ENCODE measurements at regions not wholly inside any gene's neighbourhood (a gene's known extent, or its start where the extent isn't known, plus 50 kb on each side); places are given as distances from the start of the nearest gene placed in this dataset.

DNA sequence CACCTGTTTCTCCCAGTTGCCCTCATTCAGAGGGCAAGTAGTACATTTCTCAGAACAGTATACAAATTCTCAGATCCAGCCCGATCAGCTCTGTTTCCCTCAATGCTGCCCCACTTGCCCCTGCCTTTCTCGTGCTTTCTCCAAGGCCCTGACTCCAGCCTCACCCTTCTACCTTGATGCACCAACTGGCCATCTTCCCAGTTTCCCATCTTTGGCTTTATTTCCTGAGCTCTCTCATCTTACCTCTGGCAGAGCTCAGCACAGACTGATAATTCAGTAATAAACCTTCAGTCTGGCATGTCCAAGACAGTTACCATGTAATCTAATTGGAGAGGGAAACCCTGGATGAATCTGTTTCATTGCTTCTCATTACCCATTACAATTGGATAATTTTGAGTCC, 184.5 kb upstream of the ISX start:
- Mint-ChIP-seq H3K4me3 (no peak overlapping the region), H3K9me3 (peaks cover 4% of the 10 kb centered on the region), H3K4me1 (peaks cover 39% of the 10 kb centered on the region), H3K27ac (peak overlapping the region in 1 of 3 experiments; percentile 50), H3K36me3 (ENCODE audit: low read depth) (no peaks in the 10 kb centered on the region), H3K27me3 (ENCODE audit: low read depth) (peaks cover 6% of the 10 kb centered on the region)
- TF ChIP-seq, protein P1, sequence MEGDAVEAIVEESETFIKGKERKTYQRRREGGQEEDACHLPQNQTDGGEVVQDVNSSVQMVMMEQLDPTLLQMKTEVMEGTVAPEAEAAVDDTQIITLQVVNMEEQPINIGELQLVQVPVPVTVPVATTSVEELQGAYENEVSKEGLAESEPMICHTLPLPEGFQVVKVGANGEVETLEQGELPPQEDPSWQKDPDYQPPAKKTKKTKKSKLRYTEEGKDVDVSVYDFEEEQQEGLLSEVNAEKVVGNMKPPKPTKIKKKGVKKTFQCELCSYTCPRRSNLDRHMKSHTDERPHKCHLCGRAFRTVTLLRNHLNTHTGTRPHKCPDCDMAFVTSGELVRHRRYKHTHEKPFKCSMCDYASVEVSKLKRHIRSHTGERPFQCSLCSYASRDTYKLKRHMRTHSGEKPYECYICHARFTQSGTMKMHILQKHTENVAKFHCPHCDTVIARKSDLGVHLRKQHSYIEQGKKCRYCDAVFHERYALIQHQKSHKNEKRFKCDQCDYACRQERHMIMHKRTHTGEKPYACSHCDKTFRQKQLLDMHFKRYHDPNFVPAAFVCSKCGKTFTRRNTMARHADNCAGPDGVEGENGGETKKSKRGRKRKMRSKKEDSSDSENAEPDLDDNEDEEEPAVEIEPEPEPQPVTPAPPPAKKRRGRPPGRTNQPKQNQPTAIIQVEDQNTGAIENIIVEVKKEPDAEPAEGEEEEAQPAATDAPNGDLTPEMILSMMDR (IDR thresholded peaks at IDR 0.05; ENCODE audit: unreplicated experiment in 3 of 3), result no peak

DNA sequence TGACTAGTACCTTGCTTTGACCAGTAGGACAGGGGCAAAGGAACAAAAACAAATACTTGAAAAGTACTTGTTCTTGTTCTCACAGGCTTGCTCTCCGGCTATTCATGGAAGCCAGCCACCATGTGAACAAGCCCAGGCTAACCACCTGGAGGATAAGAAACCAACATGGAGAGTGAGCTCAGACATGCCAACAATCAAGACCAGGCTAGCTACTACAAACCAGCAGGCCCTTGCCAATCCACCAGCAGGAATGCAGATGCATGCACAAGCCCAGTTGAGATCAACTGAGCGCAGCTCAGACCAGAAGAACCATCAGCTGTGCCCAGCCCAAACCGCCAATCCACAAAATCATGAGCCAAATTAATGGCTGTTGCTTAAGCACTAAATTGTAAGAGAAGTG, 180.1 kb upstream of the ISX start:
- Mint-ChIP-seq H3K4me3 (no peak overlapping the region), H3K27me3 (ENCODE audit: low read depth) (peaks cover 6% of the 10 kb centered on the region), H3K27ac (no peak overlapping the region), H3K9me3 (peaks cover 13% of the 10 kb centered on the region), H3K4me1 (peaks cover 26% of the 10 kb centered on the region), H3K36me3 (ENCODE audit: low read depth) (peaks cover 1% of the 10 kb centered on the region)
- TF ChIP-seq, protein P1 (IDR thresholded peaks at IDR 0.05; ENCODE audit: unreplicated experiment in 3 of 3), result no peak

DNA sequence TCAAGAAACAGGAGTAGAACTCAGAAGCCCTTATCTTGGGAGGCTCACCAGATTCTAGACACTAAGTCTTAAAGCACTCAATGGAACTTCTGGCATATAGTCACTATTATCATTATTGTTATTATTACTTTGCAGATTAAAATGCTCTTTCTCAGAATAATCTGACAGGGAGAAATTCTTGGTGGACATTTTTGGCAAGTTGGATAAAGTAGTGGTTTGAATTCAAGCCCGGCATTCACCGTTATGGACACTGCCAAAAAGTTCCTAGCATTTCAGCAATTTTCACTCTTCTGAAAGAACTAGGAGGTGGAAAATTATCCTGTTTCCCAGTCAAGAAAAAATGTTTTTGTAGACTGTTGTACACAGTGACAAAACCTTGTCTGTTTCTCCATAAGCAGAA, 179.6 kb upstream of the ISX start:
- no peak overlapping the region for H3K27ac Mint-ChIP-seq
- H3K27me3 Mint-ChIP-seq (ENCODE audit: low read depth), result peaks cover 6% of the 10 kb centered on the region
- TF ChIP-seq, protein P1 (IDR thresholded peaks at IDR 0.05; ENCODE audit: unreplicated experiment in 3 of 3), result no peak
- peaks cover 3% of the 10 kb centered on the region for H3K36me3 Mint-ChIP-seq (ENCODE audit: low read depth)
- H3K4me1 Mint-ChIP-seq, result peaks cover 21% of the 10 kb centered on the region
- H3K9me3 Mint-ChIP-seq, result peaks cover 18% of the 10 kb centered on the region
- no peak overlapping the region for H3K4me3 Mint-ChIP-seq

DNA sequence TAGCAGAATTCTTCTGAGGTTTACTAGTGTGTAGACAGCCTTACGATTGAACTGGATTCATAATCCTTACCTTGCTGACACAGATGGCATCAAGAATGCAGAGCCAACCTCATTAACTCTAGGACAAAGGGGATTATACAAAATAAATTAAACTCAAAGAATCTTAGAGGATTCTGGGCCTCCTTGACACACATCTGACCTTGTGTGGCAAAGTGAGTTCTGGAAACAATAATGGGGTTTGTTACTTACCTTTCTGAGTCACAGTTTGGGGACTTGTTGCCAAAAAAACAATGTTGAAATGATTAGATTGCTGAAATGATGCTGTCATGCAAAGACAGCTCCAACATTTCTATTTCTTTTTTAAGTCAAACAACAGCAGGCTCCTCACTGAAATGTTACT, 179.1 kb upstream of the ISX start:
- Mint-ChIP-seq H3K9me3 (peaks cover 21% of the 10 kb centered on the region), H3K4me3 (no peak overlapping the region), H3K27ac (no peak overlapping the region), H3K4me1 (peaks cover 17% of the 10 kb centered on the region), H3K36me3 (ENCODE audit: low read depth) (peaks cover 3% of the 10 kb centered on the region), H3K27me3 (ENCODE audit: low read depth) (peaks cover 6% of the 10 kb centered on the region)
- TF ChIP-seq, protein P1 (IDR thresholded peaks at IDR 0.05; ENCODE audit: unreplicated experiment in 3 of 3), result no peak

DNA sequence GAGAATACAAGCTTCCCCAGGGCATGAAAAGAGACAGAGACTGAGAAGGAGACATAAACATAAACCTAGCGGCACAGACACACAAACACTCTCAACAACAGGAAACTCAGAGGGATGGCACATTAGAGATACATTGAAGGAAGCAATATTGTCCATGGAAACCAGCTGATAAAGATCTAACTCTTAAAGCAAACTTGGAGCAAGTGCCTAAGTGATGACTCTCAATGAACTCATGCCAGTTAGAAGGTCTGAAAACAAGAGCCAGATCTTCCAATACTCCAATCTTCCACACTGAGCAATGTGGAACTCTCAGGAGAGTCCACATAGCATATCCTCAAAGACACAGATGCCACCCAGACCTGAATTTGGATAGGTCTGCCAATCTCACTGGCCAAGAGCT, 168.8 kb upstream of the ISX start:
- Mint-ChIP-seq H3K9me3 (peaks cover 2% of the 10 kb centered on the region), H3K4me1 (no peaks in the 10 kb centered on the region), H3K4me3 (no peak overlapping the region), H3K27me3 (ENCODE audit: low read depth) (peaks cover 13% of the 10 kb centered on the region), H3K36me3 (ENCODE audit: low read depth) (no peaks in the 10 kb centered on the region), H3K27ac (no peak overlapping the region)
- TF ChIP-seq, protein P1 (IDR thresholded peaks at IDR 0.05; ENCODE audit: unreplicated experiment in 3 of 3), result no peak

DNA sequence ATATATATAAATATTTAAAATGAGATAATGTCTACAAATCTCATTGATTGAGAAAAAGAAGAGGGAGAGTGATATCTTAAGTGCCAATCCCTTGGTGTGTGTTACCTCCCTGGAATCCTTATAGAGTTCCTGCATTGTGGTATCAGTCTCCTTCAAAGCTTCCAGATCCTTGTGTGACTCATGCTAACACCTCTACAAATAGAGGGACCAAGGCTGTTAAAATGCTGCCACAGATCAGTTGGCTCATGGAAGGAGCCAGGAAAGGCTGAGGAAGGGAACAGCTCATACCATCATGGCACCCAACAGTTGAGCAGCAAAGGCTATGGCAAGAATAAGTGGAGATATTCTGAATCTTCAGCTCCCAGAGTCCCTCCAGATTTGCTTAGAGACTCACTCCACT, 163.6 kb upstream of the ISX start:
- H3K4me1 Mint-ChIP-seq, result no peaks in the 10 kb centered on the region
- H3K9me3 Mint-ChIP-seq, result no peaks in the 10 kb centered on the region

More for the DNA sequence above, 163.6 kb upstream of the ISX start:
- TF ChIP-seq, protein P1 (IDR thresholded peaks at IDR 0.05; ENCODE audit: unreplicated experiment in 3 of 3), result no peak
- H3K27ac Mint-ChIP-seq, result no peak overlapping the region
- no peaks in the 10 kb centered on the region for H3K36me3 Mint-ChIP-seq (ENCODE audit: low read depth)
- H3K27me3 Mint-ChIP-seq (ENCODE audit: low read depth), result peaks cover 7% of the 10 kb centered on the region
- no peak overlapping the region for H3K4me3 Mint-ChIP-seq
